Stimulated activated CD8-positive, alpha-beta memory T cell treated with anti-CD3 and anti-CD28 coated beads, Interleukin-4, amount 100 ng/mL, for 48 hours (primary cell): ENCODE measurements at regions not wholly inside any gene's neighbourhood (a gene's known extent, or its start where the extent isn't known, plus 50 kb on each side); places are given as distances from the start of the nearest gene placed in this dataset.

Experiments used
- DNase-seq: peaks from one replicate; pipeline ENCODE4 v3.0.0-alpha.2; 2020

DNA sequence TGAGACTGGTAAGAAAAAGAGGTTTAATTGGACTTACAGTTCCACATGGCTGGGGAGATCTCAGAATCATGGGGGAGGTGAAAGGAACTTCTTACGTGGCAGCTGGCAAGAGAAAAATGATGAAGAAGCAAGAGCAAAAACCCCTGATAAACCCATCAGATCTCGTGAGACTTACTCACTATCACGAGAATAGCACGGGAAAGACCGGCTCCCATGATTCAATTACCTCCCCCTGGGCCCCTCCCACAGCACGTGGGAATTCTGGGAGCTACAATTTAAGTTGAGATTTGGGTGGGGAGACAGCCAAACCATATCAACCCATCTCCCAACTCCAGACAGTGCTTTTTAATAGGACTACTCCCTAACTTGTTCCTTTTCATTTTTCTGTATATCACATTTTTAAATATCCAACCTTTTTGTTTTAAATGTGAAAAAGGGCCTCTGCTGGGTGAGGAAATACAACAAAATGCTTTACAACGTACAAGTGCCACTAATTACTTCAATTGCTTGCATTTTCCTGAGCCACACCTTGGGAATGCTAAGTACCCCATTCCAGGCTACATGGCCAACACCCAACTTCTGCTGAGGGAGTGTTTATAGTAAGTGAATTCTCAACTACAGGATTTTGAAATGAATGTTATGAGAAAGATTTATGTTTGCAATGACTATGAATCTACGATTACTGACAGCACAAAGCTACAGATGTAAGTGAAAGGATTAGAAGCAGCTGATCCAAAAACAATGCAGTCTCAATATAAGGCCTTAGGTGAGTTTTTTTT, 294.1 kb upstream of the CD180 start:
- DNase-seq, result no peak

DNA sequence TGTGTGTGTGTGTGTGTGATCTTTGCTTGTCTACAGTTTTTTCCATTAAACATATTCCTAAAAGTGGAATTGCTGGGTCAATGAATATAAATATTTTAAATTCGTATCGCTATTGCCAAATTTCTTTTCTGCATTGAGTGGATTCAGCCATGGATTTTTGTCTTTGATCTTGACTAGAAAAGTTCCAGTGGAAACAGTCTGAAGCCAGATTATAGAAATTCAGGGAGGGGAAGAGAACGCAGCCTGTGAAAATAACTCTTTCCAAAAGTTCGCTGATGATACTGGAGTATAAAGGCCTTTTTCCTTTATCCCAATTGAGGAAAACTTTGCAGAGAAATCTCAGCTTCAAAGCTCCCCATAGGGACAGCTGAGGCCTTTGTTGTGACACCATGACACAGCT, 292.3 kb upstream of the CD180 start:
- no peak for DNase-seq

DNA sequence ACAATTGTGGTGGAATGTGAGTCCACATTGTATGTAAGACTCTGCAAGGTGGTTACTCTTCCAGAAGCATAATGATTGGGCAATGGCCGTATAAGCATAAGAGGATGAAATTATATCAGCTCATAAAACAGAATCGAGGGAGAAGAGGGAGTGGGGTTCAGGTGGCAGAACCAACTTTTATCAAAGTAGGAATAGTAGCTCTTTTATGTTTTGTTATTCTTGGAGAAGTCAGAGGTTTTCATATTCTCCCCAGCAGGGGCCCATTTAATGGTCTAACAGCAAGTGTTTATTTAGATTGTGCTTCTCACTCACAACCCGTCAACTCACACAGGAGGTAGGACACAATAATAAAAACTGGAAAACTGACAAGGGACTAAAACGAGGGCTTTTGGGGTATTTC, 291.3 kb upstream of the CD180 start:
- no peak for DNase-seq

DNA sequence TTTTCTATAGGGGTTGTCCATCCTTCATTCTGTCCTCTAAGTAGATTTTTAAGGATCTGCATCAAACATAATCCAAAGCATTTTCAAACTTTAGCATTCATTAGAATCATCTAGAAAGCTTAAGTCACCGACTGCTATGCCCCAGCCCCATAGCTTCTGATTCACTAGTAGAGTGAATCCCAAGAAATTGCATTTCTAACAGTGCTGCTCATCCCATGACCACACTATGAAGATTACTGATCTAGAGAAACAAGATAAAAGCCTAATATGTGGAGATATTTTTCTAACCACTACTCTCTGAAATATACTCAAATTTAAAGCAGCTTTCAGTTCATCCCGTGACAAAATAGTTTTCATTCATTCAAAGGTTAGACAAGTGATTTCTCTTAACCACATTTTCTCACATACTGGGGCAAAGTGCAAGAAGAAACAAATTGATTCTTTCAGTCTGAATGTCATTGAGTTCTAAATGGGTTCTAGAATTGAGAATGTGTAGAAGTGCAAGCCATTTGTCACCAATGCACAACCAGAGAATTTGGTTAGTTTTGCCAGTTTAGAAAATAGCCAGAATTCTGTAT, 286.9 kb upstream of the CD180 start:
- DNase-seq, result no peak

DNA sequence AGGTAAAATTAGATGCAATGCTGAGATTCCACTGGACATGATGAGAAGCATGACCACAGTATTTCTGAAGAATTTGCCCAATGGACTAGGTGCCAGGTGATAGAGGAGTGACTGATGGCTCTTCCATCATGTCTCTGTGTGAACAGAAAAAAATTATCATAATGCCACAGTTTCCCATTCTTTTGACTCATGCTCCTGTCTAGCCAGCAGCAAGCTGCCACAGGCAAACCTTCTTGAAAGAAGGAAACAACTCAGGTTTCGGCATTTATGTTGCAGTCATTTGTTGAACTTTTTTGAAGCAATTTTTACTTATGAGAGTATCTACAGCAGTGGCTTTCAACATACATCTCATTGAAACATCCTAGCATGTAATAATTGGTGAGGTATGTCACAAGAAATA, 284.8 kb upstream of the CD180 start:
- DNase-seq, result no peak

DNA sequence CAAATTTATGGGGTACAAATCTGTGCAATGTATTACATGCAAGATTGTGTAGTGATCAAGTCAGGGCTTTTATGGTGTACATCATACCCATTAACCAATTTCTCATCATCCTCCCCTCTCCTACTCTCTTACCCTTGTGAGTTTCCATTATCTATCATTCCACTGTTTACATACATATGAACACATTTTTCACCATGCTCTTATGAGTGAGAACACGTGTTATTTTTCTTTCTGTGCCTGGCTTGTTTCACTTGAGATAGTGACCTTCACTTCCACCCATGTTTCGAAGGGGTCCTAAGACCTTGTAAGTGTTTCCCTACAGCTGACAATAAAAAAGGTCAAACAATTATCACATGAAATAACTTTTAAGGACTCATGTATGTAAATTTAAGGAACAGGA, 281.7 kb upstream of the CD180 start:
- DNase-seq, result no peak

DNA sequence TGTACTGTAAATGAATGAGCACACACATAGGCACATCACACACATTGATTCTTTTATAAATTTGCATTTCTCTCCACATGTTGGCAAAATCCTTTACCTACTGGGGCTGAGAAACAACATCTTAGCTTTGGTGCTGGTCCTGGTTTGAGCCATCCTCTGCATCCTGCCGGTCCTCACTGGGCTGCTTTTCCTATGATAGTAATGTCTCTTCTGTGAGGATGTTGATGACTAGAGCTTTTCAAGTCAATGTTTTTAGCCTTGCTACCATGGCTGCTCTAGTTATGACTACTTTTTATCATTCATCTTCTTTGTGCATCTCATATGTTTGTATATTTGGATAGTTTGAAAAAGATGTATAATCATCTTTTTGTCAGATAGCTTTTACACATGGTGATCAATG, 280.4 kb upstream of the CD180 start:
- no peak for DNase-seq

DNA sequence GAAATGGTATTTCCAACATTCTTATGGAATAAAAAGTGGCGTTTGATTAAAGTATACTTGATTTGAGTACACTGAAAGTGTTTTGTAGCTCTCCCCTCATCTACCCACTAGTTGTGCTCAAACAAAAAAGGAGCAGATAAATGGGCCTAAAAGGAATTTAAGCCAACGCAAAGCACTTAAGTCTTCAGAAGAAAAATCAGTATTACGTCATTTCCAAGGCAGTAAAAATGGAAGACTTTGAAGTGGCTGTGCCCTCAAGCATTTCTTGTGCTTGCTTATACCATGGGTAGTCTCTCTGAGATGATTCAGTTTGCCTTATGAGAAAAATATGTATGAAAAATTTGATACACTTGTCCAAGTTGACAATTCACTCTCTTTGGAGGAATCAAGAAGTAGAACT, 279.9 kb upstream of the CD180 start:
- DNase-seq, result no peak

DNA sequence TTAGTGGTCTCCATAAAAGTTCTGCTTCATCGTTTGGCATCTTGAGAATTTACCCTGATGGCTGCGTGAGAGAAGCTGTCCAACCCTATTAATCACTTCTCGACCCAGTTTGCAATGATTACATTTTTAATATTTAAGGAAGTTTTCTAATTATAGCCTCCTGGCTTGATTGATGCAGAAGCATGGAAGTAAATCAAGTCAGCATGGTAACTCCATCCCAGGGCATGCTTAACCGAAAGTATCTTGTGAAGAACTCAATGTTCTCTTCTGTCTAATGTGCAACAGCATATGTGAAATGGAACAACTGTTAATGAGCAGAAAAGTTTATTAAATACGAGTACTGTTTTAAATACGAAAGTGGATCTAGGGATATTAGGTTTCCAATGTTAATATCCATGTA, 278.9 kb upstream of the CD180 start:
- DNase-seq, result no peak

DNA sequence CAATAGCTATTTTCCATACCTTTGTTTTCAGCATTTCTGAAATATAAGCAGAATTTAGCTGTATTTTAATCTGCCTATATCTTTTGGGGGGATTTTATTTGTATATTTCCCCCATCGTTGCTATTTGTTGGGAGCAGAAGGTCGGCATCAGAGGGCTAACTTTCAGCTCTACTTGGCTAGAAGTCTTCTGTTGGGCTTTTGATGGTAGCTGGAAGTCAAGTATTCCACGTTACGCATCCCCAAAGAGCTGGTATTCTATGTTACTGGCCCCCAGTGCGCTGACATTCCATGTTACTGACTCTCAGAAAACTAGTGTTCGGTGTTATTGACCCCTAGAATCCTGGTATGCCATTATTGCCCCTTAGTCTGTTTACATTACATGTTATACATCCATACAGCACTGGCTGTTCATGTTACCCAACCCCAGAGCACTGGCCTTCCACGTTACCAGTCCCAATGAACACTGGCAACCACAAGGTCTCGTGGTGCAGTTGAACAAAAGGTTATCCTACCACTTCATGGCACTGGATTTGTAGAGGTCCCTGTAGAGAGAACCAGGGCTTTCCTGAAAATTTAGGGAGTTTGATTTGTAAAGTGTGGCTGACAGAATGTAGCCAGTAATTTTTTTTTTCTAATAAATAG, 278.1 kb upstream of the CD180 start:
- no peak for DNase-seq

DNA sequence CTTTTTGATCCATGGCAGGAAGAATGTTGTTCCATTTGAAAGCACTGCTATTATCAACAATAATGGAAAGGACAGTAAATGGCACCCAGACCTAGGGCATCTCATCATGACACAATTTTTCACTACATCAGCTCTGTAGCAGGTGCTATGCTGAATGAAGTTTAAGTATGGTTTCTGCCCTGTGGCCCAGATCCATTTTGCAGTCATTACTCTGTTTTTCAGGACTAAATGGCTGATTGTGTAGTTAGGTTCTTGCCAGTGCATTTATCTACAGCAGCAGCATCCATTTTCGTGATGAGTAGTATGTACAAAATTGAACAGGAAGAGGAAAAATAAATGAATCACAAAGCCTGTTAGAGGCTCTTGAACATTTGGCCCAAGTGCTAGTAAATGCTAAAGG, 270.5 kb upstream of the CD180 start:
- no peak for DNase-seq

DNA sequence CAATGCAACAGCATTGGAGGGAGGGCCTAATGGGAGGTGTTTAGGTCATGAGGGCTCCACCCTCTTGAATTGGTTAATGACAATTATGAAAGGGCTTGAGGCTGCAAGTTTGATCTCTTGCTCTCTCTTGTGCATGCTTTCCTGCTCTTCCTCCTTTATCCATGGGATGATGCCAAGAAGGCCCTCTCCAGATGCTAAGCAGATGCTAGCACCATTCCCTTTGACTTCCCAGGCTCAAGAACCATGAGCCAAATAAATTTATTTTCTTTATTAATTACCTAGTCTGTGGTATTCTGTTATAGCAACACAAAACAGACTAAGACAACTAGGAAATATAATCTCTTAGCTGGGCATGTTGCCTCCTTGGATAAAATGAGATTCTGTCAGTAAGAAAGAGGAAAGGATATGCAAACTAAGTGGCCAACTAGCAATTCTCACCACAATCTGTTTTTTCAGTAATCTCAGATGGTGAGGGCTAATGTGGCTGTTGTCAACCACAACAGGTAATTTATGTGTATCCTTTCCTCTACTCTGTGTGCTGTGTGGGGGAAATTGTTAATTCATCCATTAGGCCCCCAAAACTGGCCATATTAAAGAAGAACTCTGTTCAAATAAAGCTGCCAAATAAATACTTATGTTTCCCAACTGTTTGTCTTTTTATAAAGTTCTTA, 269.1 kb upstream of the CD180 start:
- no peak for DNase-seq

DNA sequence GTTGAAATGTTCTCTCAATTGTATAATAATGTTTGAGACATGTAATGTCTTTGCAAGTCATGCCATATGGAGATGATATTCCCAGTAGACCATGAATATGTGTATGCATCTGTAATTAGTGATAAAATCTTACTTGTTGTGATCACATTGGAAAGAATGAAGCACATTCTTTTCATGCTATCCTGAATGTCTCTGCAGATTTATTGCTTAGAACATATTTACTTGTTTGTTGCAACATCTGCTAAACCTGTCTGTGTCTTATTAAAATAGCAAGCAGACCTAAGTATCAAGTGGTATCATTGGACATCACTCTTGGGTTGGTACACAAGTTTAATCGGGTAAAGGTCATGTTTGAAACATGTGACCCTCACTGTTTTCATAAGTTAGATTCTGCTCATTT, 265.5 kb upstream of the CD180 start:
- no peak for DNase-seq

DNA sequence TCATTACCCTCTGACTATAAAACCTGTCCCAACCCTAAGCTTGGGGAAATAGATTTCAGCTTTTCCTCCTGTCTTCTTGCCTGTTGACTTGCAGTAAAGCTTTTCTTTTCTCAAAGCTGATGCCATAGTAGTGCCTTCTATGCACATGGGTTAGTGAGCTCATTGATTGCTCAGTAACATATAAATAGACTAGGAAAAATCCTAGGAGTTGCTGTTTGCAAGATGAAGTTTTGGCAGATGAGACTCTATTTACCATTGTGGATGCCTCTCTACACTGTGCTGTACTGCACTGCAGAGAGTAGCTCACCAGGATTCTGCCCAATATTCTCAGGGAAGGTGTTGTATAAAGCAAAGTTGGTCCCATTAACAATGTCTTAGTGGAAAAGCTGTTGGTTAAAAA, 262.7 kb upstream of the CD180 start:
- DNase-seq, result no peak

DNA sequence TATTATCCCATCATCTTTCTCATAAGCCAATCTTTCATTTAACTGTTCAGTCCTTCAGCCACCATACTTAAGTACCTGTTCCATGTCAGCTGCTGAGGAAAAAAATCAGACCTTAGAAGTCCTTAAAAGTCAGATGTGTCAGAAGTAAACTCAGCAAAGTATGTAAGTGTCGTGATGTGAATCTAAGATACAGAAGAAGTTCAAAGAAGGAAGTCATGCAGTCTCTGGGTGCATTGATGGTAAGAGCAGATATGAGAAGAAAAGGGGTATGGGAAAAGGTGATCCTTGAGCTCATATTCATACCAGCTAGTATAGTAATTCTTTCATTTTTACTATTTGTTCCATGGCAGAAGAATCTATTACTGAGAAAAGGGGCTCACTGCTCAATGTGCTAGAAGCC, 259.4 kb upstream of the CD180 start:
- no peak for DNase-seq

DNA sequence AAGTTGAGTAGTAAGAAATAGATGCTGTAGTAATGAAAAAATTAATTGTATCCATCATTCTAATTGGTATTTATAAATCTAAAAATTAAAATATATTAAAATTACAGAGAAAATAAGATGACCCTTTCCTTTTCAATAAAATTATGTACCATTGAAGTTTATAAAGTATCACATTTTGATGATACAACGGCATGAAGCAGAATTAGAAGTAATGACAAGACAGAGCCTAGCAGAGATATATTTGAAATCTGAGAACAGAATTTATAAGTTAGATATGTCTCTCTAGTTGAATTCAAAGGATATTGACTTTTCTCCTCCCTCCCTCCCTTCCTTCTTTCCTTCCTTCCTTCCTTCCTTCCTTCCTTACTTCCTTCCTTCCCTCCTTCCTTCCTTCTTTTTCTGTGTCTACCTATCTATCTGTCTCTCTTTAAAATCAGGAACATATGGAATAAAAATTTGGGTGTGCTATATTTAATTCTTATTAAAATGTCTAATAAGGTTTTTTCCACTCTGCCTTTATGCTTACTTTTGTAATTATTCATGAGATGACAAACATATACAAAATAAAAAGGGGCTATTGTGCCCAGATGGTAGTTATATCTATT, 258.5 kb upstream of the CD180 start:
- DNase-seq, result no peak

DNA sequence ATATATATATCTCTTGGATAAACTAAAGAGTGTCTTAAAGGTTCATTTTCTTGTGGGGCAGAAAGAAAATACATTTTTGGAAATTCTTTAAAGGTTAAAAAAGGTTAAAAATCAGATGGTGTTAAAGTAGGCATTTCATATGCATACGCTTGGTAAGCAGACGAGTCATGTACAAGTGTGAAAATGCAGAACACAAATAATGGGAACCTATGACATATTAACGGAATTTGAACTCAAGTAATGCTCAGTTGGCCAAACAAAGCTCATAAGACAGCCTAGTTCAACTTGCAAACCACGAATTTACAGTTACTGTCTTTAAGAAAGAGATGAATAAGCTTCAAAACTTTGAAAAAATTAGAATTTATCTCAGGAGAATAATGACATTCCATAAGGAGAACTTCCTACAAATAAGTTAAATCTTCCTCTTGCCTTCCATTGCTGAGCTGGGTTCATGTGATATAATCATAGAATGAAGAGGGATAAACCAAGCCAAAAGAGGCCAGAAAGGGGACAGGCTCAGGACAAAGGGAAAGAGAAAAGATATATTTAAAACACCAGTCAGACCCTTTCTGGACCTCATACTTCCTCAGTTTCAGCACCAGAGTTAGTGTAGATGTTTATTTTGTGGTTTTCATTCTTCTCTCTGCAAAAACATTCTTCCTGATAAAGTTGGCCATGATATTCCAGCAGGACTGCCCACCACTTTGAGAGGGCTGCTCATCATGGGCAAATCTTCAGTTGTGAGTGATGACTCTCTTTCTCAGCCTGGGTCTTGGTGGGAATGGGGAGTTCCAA, 256.7 kb upstream of the CD180 start:
- DNase-seq, result no peak

DNA sequence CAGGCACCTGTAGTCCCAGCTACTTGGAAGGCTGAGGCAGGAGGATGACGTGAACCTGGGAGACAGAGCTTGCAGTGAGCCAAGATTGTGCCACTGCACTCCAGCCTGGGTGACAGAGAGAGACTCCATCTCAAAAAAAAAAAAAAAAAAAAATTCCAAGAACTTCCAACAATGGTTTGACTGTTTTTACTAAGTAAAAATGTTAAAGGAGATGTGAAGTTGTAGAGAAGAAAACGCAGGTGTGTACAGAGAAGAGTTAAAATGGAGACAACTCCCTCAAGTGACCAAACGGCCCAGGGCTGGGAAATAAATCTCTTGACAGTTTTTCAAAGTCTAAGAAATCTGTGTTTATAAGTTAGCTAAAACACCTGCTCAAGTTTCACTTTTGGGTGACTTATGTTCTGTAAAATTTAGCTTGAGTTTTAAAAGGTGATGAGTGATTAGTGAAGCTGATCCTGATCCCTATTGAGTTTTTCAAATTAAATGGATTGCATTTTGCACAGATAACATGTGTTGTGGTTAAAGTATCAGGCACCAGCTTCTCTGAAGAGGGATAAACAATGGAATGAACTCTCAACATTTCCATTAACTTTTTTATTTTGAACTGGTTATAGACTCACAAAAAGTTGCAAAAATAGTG, 255.2 kb upstream of the CD180 start:
- DNase-seq, result no peak

DNA sequence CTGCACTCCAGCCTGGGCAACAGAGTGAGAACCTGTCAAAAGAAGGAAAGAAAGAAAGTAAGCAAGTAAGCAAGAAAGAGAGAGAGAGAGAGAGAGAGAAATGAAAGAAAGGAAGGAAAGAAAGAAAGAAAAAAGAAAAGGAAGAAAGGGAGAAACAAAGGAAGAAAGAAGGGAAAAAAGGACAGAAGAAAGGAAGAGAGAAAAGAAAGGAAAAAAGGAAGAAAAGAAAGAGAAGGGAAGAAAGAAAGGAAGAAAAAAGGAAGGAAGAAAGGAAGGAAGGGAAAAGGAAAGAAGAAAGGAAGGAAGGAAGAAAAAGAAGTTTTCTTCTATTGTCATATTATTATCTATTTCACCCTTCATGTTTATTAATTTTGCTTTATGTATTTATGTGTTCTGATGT, 251.1 kb upstream of the CD180 start:
- DNase-seq, result no peak

DNA sequence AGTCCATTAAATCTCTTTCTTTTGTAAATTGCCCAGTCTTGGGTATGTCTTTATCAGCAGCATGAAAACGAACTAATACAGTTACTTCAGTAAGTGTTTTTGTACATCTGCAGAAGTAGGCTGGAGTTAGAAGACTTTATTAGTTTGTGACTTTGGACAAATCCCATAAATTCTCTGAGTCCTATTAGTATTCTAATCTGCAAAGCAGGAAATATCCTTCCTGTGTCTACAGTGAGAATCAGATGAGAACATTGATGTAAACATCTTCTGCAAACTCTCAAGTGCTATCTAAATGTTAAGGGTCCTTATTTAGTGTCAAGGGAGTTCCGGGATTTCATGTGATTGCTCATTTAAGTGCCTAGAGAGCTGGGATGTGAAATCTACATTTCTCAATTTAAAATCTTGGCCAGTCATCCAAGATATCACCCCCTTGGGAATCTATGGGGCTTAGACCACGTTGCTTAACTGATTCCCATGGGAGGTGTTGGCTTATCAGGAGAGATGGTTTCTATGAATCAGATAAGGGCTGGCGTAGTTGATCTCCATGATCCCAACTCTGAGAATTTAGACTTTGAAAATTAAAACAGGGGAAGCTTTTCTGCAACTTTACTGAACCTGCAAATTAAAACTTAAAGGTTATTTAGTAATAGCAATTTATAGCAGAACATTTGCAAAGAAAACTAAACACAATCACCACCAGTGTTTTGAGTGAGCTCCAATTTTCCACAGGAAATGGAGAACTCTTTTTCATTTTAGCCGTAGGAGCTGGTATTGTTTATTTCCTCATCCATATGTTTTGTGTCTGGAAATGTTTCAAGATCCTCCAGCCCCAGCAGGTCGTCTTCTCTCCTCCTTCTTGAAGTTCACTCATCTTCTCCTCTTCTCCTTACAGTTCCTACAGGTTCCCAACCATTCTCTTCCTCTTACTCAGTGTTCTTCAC, 241.6 kb upstream of the CD180 start:
- no peak for DNase-seq

DNA sequence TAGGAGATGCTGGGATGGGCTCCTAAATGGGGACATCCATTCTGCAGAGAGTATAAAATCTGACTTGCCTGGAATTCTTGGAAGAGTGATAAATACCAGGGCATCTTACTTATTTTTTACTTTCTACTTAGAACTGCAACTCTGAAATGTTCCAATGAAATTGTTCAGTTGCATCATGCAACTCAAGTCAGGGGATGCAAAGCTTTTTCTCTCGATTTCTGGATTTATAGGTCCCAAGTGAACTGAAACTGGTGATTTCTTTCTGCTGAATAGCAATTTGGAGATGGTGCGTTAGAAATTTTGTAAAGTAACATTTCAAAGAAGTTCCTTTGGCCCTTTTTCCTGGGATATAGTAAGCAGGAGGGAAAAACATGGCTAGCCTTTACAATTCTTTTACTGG, 238.4 kb upstream of the CD180 start:
- DNase-seq, result no peak
